ENCODE measurements at regions not wholly inside any gene's neighbourhood (a gene's known extent, or its start where the extent isn't known, plus 50 kb on each side); places are given as distances from the start of the nearest gene placed in this dataset.
A peak's percentile ranks its signal among the peaks of the same experiment; 100 is the strongest.

DNA sequence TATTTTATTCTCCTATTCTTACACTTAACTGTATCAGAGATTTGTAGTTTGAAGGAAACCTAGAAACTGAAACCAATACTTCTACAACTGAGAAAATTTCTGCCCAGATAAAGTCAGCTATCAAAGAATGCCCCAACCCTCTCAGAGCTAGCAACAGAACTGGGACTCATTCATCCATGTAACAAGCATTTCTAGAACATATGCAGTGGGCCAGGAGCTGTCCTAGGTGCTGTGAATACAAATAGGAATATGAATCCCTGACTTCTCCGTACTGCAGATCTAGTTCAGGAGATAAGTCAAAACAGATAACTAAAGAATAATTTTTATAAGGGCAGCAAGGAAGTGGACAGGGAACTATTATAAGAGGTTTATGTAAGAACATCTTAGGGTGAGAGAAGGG, 654.1 kb upstream of the NOX3 start:
- no peak for DNase-seq

DNA sequence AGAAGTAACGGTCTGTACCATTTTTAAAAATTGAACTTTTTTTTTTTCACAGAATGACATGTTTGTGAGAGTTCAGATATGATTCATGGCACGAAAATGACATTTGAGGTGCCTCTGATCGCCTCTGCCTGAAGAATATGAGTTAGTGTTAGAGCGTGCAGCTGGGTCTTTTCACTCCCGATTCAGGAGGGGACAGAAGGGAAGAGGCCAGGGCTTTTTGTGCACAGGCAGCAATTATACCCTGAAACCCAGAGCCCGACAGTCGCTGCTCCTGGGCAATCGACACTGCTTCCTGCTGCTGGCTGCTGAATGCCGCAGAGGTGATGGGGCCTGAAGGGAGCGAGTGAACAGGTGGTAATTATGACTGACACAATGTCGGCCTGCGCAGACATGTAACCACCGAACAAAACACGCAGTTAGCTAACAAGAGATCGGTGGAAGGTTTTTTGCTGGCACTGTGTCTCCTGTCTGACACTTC, 652.0 kb upstream of the NOX3 start:
- no peak for DNase-seq

DNA sequence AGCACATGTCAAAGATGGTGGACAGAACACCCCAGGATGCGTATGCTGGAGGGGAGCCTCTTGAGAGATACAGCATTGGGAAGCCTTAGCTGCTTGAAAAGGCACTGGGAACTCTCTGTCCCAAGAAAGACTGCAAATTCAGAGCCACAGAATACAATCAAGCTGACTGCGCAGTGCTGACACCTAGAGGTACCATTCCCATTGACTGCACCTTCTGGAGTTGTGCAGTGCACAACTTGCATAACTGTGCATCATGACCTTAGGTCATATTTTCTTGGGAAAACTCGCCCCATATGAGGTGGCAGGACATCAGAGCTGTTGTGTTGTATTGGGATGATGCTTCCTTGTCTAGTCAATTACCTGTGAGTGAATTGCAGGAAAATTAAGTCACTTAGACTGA, 646.5 kb upstream of the NOX3 start:
- no peak for DNase-seq

DNA sequence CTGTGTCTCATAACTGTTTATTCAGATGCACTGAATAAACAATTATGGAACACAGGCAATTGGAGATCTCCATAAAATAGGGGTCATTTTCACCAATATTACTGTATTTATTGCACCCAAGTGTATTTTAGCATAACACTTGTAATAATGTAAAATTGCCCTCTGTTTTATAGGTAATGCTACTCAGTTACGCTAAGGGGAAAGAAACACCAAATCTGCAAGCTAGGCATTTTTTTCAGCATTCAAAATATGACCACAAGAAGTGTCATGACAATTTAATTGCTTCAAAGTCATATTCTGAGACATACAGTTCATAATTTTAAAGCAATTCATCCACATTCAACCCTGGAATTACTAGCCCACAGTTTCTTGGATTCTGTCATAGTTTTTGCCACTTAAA, 643.2 kb upstream of the NOX3 start:
- no peak for DNase-seq

DNA sequence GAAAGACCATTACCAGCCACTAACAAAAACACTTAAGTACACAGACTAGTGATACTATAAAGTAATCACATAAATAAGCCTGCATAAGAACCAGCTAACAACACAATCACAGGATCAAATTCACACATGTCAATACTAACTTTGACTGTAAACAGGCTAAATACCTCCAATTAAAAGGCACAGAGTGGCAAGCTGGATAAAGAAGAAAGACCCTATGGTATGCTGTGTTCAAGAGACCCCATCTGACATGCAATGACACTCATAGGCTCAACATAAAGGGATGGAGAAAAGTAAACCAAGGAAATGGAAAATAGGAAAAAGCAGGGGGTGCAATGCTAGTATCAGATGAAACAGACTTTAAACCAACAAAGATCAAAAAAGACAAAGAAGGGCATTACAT, 631.8 kb upstream of the NOX3 start:
- DNase-seq, result no peak

DNA sequence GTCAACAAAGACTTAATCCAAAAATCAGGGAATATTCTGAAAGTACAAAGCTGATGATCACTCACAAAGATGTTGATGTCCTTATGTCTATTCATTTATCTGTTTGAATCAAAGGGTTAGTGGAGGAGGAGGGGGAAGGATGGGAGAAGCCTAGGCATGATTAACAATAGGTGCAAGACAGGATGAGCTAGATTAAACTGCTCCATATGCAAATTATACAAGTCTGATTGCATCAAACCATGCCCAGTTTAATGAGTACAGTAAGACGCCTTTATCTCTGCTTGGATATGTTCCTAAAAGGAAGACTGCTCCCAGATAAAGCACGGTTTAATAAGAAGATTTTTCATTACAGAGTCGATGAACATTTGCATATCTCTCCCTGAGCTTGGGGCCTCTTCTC, 626.4 kb upstream of the NOX3 start:
- no peak for DNase-seq

DNA sequence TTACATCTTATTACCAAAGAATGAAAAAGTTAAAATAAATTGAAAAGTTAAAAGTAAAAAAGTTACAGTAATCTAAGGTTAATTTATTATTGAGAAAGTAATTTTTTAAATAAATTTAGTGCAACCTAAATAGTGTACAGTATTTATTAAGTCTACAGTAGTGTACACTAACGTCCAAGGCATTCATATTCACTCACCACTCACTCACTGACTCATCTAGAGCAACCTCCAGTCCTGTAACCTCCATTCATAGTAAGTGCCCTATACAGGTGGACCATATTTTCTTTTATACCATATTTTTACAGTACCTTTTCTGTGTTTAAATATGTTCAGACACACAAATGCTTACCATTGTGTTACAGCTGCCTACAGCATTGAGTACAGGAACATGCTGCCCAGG, 624.7 kb upstream of the NOX3 start:
- no peak for DNase-seq

DNA sequence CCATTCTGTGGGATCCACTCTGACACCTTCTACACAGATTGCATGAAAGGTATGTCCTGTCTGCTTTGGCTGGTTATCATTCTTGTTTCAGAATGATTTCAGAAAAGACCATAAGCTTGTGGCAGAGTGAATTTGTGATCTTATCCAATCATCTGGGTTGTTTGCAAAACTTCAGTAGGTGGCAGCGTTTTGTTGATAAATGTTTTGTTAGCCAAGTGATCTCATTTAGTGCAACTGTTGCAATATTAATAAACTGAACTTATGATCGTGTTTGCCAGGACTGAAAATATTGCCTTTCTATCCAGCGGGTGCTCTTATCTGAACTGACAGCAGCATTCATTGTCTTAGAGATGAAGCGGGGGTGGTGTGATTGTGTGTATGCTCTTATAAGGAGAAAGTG, 613.2 kb upstream of the NOX3 start:
- peak in 1 of 2 donors; percentile 4 for DNase-seq

DNA sequence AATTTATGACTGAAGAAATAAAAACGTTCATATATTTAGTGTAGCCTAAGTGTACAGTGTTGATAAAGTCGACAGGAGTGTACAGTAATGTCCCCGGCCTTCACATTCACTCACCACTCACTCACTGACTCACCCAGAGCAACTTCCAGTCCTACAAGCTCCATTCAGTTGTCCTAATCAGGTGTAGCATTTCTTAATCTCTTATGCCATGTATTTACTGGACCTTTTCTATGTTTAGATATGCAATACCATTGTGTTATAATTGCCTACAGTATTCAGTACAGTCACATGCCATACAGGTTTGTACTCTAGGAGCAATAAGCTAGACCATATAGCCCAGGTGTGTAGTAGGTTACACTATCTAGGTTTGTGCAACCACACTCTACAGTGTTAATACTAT, 610.2 kb upstream of the NOX3 start:
- no peak for DNase-seq

DNA sequence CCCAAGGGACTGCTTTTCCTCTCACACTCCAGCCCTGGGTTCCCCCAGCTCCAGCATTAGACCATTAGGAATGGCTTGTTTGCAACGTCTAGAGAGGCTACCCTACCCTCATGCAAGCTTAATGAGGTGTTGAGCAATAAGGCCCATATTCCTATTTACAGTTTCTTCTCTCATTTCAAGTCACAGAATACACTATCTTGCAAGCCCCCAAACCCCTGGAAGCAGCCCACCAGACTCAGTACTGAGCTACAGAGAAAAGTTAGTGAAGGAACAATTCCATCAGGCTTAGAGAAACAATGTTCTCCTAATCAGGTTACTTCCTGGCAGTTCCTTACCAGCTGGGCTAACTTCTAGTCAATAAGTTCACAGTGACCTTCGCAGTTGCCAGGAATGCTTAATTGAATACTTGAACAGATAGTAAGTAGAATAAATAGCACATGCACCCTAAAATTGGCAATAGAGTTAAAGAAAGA, 606.5 kb upstream of the NOX3 start:
- DNase-seq, result no peak

DNA sequence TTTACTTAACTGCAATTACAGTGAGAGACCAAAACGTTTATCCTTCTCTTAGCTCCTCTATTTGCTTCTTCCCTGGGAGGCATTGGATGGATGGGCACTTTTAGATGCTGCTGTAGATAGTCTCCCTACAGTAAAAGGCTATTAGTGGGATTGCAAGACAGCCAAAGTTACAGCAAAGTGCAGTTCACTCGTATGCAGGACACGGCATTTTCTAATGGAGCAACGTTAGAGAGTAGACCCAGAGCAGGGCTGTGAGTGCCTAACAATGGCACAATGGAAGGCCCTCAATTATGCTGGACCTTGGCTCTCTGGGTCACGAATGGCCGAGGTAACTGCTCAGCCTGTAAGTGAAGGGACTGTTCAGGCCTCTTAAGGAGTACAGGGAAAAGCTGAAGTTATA, 605.8 kb upstream of the NOX3 start:
- no peak for DNase-seq

DNA sequence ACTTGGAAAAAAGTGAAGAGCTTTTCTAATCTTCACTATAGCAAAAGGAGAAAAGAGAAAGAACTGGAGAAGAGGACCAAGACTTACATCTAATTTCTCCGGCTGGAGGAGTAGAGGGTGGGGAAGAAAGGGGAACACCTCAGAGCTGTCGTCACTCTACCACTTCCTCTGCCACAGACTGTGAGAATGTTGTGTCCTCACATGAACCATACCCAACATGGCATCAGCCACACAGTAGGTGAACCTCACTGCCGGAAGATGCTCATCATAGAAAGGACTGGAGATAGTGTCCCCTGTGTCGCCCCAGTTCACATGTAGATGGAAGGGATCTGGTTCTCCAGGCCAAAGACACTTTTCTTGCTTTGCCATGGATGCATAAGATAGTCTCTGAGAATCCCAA, 604.4 kb upstream of the NOX3 start:
- DNase-seq, result peak; percentile 6 to 21

DNA sequence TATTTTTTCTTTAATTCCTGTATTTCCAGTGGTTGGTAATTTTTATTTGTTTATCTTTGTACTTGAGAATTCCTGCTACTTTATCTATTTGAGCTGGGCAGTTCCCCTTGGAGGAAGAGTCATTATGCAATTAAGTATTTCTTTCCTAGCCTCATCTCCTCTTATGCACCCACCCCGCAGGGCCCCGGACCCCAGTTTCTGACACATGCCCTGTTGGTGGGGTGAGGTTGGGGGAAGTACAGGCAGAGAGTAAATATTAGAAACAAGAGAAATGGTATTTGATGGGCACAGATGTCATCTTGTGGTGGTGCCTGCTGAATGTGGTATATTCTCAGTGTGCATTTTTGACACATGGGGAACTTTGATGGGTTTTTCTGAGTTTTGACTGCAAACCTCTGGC, 602.7 kb upstream of the NOX3 start:
- no peak for DNase-seq

DNA sequence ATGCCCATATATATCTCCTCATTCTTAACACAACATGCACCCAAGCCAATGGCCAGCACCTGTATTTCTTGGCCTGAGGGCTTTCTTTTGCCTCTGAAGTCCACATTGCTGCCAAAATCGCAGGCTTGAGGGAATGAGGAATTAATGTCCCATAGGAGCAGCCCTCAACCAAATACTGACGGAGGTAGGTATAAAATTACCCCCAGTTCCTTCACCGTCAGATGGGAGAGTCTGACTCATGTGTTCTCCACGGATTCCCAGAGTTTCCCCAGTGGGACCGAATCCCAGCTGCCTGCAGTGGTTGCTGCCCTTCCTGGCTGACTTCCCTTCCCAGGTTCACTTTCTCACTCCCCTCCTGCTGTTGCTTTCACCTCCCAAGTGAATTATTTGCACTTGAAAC, 602.2 kb upstream of the NOX3 start:
- no peak for DNase-seq

DNA sequence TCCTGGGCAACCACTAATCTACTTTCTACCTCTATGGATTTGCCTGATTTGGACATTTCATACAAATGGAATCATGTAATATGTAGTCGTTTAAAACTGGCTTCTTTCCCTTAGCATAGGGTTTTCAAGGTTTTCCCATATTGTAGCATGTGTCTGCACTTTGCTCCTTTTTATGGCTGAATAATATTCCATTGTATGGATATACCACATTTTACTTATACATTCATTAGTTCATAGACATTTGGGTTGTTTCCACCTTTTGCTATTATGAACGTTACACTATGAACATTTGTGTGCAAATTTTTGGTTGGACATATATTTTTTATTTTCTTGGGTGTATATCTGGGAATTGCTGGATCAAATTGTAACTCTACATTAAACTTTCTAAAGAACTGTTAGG, 600.4 kb upstream of the NOX3 start:
- no peak for DNase-seq

DNA sequence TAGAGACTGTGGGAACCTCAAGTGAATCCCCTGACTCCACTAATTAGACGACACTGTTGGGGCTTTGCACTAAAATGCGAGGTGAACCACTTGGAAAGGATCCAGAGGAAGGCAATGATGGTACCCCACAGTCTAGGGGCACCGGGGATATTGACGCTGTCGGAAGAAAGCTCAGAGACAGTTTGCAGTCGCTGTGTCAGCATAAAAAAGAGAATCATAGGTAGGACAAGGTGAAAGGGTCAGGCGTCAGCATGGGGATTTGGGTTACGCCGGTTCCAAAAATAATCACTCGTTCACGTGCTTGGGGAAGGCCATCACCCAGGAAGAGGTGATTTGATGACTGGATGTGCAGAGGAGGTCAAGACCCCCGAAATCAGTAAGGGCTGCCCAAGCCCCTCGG, 598.0 kb upstream of the NOX3 start:
- DNase-seq, result no peak

DNA sequence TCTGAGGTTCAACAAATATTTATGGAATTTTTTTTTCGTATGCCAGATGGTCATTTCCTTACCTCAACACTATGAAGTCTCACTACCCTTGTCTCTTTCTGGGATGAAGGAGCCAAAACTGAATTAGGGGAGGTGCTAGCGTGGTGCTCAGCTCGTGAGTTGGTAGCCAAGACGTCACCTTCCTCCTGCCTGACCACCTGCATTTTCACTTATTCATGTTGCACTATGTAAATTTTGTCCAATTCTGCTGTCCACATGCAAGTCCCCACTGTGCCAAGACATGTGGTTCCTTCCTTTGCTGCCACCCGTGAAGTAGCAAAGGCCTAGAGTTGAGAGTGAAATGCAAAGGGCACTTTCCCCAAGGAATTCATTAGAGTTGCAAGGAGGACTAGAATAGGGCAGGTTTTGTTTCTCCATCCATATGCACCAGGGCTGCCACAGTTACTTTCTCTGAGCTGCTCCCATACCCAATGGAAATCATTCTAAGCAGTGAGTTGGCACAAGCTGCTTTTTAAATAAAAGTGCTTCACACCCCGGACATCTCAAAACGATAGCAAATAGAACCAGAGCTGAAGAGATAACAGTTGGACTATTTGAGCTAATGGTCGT, 591.3 kb upstream of the NOX3 start:
- no peak for DNase-seq

DNA sequence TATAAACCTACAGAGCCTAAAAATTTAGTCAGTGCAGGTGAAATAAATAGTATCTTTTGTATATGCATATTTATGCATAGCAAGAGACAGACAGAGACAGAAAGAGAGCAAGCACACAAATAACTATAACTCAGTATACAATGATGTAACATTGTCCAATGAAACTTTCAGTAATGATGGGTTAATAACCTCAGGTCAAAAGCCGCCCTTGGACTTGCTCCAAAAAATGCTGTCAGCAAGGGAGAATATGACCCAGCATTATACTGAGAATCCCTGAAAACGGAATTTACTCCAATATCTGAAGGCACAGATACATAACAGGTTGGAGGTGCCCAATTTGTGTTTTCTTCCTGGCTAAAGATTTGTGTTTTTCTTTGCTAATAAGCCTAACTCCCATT, 590.6 kb upstream of the NOX3 start:
- DNase-seq, result no peak

DNA sequence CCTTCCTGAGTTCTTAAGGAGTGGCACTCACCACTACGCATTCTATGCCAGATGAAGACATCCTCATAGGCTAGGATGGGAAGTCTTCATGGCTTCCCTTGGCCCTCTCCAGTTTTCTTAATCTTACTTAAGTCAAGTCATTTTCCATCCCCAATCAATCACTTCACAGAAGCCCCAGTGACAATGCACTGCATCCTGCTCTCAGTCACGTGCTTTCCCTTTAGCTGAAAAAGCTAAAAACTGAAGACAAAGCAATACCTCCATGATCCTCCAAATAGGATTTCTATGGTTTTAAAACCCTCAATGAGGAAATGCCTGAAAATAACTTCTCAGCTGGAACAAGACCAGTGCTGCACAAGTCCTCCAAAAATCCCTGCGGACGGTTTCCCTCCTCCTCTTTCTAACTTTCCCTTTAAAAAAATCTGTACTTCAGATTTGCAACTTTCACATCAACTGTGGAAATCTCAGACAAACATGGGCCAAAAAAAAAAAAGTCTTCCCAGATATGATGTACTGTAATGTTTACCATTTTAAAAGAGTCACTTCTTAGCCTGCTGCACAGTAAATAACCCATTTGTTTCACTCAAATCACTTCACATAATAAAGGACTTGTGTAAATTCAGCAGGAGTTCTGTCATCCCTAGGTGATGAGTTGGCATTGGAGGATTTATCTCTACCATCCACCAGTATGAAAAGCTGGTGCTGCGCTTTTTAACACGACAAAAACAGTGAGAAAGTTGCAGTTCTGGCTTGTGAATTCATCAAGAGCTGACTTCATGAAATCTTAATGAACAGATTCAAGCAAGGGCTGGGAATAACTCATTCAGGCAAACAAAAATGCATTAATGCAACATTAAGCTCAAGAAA, 590.0 kb upstream of the NOX3 start:
- no peak for DNase-seq

DNA sequence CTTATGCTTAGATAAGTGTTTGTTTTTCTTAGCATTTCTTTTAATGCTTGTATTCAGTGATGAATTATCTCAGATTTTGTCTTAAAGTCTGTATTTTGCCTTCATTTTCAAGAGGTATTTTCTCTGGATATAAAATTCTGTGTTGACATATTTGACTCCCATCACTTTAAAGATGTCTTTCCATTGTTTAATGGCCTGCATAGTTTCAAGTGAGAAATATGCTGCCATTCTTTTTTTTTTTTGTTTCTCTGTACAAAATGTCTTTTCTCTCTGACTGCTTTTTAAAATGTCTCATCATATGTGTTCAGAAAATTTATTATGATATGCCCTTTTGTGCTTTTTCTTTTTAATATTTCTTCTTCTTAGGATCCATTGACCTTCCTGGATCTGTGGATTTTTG, 578.0 kb upstream of the NOX3 start:
- no peak for DNase-seq

DNA sequence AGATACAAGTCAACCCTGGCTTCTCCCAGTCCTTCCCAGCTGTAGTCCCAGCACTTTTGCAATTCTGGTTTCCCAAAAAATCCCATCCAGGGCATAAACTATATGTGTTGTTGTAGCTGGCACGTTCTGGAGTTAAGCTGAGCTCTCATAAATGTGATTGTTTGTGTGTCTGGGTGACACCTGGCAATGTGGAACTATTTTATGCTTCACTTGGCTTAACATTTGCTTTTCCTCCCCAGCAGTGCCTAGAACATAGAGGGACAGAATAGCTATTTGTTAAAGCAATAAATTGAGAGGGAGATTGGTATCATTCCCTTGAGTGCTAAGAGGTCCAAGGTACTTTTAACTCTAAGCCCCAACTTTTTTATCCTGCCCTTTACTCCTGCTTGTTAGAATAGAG, 575.9 kb upstream of the NOX3 start:
- no peak for DNase-seq

DNA sequence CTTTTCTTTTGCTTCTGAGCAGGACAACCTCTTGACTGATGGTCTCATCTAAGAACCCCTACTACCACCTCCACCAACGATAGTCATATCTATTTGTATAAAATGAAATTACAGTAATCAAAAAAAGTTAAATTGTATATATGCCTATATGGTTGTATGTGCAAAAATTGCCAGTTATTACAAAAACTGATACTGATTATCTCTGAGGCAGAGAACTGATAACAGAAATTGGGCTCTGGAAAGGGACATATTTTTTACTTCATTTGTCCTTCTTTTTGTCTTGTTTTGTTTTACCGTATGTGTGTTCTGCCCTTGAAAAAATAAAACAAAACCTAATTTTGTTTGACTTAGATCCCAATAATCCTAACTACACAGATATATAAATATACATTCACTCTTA, 574.4 kb upstream of the NOX3 start:
- no peak for DNase-seq

DNA sequence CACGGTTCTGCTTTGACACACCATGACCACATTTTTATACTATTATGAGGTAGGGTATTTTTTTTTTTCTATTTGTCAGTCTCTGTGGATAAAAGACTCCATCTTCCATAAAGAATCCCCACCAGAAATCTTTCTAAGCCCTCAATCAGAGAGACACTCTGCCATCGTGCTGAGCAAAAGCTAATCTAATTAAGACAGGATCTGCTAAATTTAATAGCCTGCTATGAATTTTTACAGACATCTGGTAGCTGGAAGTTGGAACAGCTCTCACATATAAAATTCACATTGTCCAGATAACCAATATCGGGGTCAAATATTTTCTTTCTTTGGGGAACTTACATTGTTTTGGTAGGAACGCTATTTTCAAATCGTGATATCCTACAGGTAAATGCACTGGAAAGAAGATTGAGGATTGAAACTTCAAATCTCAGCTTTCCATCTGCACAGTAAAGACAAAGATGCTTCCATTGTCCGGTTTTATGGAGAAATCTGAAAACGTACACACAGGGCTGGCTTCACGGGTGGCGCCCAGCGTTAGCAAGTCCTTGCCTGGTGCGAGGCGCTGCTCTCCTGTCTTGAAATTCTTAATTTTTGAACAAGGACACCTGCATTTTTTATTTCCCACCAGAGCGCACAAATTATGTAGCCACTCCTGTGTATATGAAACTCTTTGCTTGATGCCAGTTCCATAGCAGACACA, 573.8 kb upstream of the NOX3 start:
- DNase-seq, result no peak

All from CD4-positive, alpha-beta T cell treated with Interferon alpha-2 for 1 hour (primary cell).